Mesothelial cell of epicardium (in vitro differentiated cells): ENCODE measurements at regions not wholly inside any gene's neighbourhood (a gene's known extent, or its start where the extent isn't known, plus 50 kb on each side); places are given as distances from the start of the nearest gene placed in this dataset.
A peak's percentile ranks its signal among the peaks of the same experiment; 100 is the strongest.

Experiments used
- DNase-seq, 2 experiments: peaks; one replicate each; pipeline ENCODE4 v3.0.0; 2021; ENCODE audit warnings: low spot score in 2 of 2; ENCODE audit not compliant: unreplicated experiment in 2 of 2
- H3K27ac Mint-ChIP-seq: 2 replicates; pipeline ENCODE4 v1.8.0; 2021; ENCODE audit warnings: mixed read lengths
- H3K27me3 Mint-ChIP-seq: 2 replicates; pipeline ENCODE4 v1.8.0; 2021; ENCODE audit warnings: low read depth, mixed read lengths
- H3K36me3 Mint-ChIP-seq: 2 replicates; pipeline ENCODE4 v1.8.0; 2021; ENCODE audit warnings: mixed read lengths
- H3K4me1 Mint-ChIP-seq: 2 replicates; pipeline ENCODE4 v1.8.0; 2021; ENCODE audit warnings: mixed read lengths
- H3K4me3 Mint-ChIP-seq: 2 replicates; pipeline ENCODE4 v1.8.0; 2021; ENCODE audit warnings: mild to moderate bottlenecking, moderate library complexity, mixed read lengths
- H3K9me3 Mint-ChIP-seq: 2 replicates; pipeline ENCODE4 v1.8.0; 2021; ENCODE audit warnings: mixed read lengths
- TF ChIP-seq, protein P1 (sequence below): fragments of 200-600 bp; sonication (generic); IDR thresholded peaks from one replicate; pipeline ENCODE4 v1.5.0; 2021; ENCODE audit warnings: antibody characterized with exemption; ENCODE audit not compliant: unreplicated experiment

DNA sequence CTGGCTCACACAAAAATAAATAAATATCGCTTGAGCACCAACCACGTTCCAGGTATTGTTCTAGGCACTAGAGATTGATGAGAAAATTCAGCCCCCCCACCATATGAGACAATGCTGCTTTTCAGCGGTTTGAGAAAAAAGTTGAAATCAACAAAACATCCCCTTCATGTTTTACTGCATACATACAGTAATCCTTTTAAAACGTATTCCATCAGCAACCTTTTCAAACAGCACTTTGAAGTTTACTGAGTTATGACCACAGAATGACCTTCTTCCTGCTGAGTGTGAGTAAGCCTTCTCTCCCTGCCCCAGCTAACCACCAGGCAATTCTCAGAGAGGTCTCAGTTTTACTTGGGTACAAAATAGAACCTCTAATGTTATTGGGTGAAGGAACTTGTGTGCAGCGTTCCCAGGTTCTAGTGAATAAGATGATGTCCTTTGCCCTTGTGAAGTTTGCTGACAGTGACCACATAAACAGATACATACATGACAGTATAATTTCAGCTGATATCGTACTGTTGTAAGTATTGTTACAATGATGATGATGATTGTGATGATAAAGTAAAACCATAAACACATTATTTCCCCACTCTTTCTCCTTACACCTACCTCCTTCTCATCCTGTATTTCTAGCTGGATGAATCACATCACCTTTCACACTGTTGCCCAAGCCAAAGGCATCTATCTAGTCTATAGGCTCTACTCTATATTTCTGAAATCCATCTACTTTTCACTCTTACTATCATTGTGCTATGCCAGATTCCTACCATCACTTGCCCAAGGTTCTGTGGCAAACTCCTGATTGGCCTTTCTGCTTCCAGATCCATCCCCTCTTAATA, 124.4 kb upstream of the KRR1 start:
- TF ChIP-seq, protein P1, sequence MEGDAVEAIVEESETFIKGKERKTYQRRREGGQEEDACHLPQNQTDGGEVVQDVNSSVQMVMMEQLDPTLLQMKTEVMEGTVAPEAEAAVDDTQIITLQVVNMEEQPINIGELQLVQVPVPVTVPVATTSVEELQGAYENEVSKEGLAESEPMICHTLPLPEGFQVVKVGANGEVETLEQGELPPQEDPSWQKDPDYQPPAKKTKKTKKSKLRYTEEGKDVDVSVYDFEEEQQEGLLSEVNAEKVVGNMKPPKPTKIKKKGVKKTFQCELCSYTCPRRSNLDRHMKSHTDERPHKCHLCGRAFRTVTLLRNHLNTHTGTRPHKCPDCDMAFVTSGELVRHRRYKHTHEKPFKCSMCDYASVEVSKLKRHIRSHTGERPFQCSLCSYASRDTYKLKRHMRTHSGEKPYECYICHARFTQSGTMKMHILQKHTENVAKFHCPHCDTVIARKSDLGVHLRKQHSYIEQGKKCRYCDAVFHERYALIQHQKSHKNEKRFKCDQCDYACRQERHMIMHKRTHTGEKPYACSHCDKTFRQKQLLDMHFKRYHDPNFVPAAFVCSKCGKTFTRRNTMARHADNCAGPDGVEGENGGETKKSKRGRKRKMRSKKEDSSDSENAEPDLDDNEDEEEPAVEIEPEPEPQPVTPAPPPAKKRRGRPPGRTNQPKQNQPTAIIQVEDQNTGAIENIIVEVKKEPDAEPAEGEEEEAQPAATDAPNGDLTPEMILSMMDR, result no peak
- Mint-ChIP-seq H3K9me3 (no peaks in the 10 kb centered on the region), H3K27me3 (no peaks in the 10 kb centered on the region), H3K4me1 (peaks cover 36% of the 10 kb centered on the region), H3K36me3 (no peaks in the 10 kb centered on the region), H3K27ac (peak overlapping the region; percentile 62), H3K4me3 (no peak overlapping the region)
- DNase-seq, result no peak

DNA sequence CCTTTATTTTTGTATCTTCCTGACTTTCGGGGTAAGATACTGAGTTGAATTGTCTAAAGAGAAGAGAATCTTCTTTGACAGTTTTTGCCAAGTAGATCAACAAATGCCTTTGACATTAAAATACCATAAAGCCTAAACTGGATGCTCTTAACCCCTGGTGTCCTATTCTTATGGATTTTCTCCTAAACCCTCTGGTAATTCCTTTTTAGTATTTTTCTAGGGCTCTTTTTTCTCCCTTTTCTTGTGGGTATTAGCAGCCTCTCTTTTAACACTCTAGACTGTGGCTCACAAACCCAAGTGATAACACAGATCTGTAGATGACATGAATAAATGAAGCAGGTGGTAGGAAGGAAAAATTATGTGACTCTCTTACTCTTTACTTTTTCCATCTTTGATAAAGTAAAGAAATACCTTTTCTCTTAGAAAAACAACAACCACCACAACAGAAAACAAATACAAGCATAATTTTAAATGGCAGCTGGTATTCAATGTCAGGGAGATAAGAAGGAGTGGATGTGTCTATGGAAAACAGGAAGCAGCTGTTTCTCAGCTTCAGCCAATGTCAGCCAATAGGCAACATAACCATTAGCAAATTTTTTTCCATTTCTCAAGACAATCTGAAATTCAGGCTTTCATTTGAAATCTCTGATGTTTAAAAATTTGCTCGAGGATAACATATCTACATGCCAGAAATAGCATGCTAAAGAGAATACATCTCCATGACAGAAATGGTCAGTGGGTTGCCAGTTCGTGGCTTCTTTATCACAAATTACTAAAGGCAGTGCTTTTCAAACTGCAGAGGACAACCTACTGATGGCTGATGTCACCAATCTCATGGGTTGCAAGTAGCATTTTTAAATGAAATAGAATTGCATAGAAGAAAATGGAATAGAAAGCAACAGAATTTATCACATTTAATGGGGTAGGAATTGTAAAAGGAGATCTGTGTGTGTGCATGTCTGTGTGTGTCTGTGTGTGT, 123.1 kb upstream of the KRR1 start:
- TF ChIP-seq, protein P1, result no peak
- H3K9me3 Mint-ChIP-seq, result peaks cover 4% of the 10 kb centered on the region
- H3K36me3 Mint-ChIP-seq, result peaks cover 2% of the 10 kb centered on the region
- H3K27ac Mint-ChIP-seq, result peak overlapping the region; percentile 50
- peaks cover 26% of the 10 kb centered on the region for H3K4me1 Mint-ChIP-seq
- no peaks in the 10 kb centered on the region for H3K27me3 Mint-ChIP-seq
- no peak overlapping the region for H3K4me3 Mint-ChIP-seq
- DNase-seq, result no peak

DNA sequence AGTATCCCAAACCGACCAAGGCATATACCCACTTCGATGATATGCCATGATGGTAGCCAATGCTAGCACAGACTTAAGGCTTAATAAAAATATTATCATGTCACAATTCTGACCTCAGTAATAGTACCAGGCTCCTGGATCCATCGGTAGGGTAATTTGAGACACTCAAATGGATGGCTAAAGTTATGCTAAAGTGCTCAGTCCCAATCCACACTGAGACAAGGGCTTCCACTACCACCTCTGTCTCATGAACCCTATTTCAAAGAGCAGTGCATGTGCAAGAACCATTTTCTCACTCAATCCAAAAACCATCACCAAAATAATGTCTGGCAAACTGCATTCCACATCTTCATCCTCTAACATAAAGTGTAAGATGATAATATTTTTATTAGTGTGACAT, 122.4 kb upstream of the KRR1 start:
- Mint-ChIP-seq H3K27ac (no peak overlapping the region), H3K27me3 (no peaks in the 10 kb centered on the region), H3K9me3 (peaks cover 4% of the 10 kb centered on the region), H3K36me3 (peaks cover 2% of the 10 kb centered on the region), H3K4me3 (no peak overlapping the region), H3K4me1 (peaks cover 29% of the 10 kb centered on the region)
- DNase-seq, result no peak
- TF ChIP-seq, protein P1, result no peak

DNA sequence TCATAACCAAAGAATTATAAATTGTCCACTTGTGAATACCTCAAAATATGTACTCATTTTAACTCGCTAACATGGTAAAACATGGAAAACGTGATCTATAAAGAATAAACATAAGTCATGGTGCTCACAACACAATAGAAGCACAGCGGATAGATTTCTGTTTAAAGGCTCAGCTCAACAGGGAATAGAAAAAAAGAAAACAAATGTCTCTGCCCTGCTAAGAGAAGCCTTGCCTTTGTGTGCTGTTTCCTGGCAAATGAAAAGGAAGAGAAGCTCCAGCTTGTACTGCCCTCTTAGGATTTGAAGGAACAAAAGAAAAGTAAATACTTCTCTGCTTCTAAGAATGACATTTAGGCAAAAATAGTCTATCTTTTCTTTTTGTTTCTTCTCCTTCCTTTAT, 121.0 kb upstream of the KRR1 start:
- Mint-ChIP-seq H3K27me3 (no peaks in the 10 kb centered on the region), H3K36me3 (peaks cover 2% of the 10 kb centered on the region), H3K4me3 (no peak overlapping the region), H3K27ac (no peak overlapping the region), H3K4me1 (peaks cover 32% of the 10 kb centered on the region), H3K9me3 (peaks cover 4% of the 10 kb centered on the region)
- no peak for DNase-seq
- TF ChIP-seq, protein P1, result no peak

DNA sequence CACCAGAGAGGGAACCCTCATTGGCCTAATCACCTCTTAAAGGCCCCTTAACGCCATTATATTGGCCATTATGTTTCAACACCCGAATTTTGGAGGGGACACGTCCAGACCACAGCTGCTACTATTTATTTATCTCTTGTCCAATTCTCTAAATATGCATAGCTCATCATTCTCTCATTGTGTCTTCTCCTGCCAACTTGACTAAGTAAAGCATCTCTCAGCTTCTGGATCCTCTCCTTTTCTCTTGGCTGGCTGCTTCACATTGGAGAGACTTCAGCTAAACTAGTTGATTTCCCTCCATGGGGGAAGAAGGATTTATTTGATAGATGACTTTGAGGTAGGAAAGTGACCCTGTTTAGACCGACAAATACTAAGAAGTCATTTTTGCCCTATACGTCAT, 120.4 kb upstream of the KRR1 start:
- Mint-ChIP-seq H3K27me3 (no peaks in the 10 kb centered on the region), H3K27ac (no peak overlapping the region), H3K36me3 (peaks cover 2% of the 10 kb centered on the region), H3K9me3 (peaks cover 4% of the 10 kb centered on the region), H3K4me1 (peaks cover 32% of the 10 kb centered on the region), H3K4me3 (no peak overlapping the region)
- DNase-seq, result no peak
- TF ChIP-seq, protein P1, result no peak
